ENCODE measurements at regions not wholly inside any gene's neighbourhood (a gene's known extent, or its start where the extent isn't known, plus 50 kb on each side); places are given as distances from the start of the nearest gene placed in this dataset.
"Not testable (repeated sequence)": the region's sequence is repeated elsewhere in the genome, so short reads cannot be mapped to it uniquely, and the experiment has no call there.

DNA sequence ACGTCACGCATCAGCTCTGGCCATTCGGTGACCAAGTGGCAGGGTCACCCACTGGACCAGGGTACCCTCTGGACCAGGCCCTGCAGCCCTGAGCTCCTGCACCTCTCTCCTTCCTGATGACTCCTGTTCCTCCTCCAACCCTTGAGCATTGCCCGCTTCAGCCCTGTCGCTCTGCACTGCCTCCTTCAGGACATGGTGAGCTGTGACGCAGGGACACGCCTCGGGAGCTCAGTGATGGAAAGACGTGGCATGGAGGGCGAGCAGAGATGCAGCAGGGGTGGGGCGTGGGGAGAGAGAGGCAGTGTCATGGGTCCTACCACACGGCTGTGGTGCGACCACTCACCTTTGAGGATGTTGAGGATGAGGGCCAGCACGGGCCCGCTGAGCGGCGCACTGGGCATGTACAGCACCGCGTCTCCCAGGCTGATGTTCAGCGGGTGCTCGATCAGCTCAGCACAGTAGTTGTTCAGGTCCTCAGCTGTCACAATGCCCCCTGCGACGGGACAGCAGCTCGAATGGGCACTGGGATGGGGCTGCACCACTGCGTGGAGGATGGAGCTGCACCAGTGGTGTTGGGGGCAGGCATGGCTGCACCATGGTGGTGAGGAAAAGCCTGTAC is 922.7 kb downstream of the TUBA3C start:
- H3K4me2 ChIP-seq (ENCODE audit: insufficient read depth, low read length); H3K9ac ChIP-seq (replicated peaks; ENCODE audit: extremely low read depth, insufficient read depth, low read length); DNase-seq (ENCODE audit: low read depth, low spot score); BruUV-seq (replicated peaks); FAIRE-seq; CTCF ChIA-PET; H3K27ac ChIP-seq (ENCODE audit: insufficient read depth, low read depth, low read length); H3K27me3 ChIP-seq (ENCODE audit: control insufficient read depth in 2 of 2, insufficient read depth in 2 of 2, low read length in 2 of 2); H3K4me3 ChIP-seq (replicated peaks in 1 of 3; ENCODE audit: insufficient read depth in 1 of 3, low read depth in 1 of 3, low read length in 3 of 3); POLR2A ChIA-PET; H3K36me3 ChIP-seq (ENCODE audit: control insufficient read depth in 2 of 2, extremely low read depth in 1 of 2, insufficient read depth in 2 of 2, low read length in 2 of 2); H2AFZ ChIP-seq (ENCODE audit: low read depth, low read length); dilution Hi-C loops (cut with MboI; ENCODE audit: extremely low pct_ligation_motif_present, low sequenced_read_pairs); H3K79me2 ChIP-seq (ENCODE audit: control insufficient read depth, insufficient read depth, low read length); H3K9me1 ChIP-seq (replicated peaks; ENCODE audit: control insufficient read depth, extremely low read depth, insufficient read depth, low read length); H3K4me1 ChIP-seq (ENCODE audit: control insufficient read depth, extremely low read depth, insufficient read depth, low read length); intact Hi-C loops (cut with micrococcal nuclease); H3K9me3 ChIP-seq (replicated peaks; ENCODE audit: control insufficient read depth, insufficient read depth, low read length); H4K20me1 ChIP-seq (replicated peaks; ENCODE audit: control insufficient read depth, extremely low read depth, insufficient read depth, low read length): not testable (repeated sequence)

DNA sequence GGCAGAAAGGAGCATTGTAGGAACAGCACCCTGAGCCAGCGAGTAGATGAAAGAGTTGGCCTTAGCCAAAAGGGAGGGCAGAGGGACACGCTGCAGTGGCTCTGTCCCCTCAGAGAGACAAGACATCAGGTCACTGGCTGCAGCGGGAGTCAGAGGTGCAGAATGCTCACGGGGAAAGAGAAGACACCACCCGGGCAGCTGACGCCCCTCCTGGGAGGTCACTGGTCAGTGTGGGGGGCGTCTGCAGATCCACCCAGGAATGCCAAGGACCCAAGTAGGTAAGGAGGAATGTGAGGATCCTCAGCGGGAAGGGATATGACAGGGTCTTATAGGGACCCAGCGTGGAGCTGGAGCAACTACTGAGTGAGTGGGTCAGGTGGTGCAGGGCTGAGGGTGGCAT is 923.9 kb downstream of the TUBA3C start:
- H2AFZ ChIP-seq (ENCODE audit: low read depth, low read length); H3K9me3 ChIP-seq (replicated peaks; ENCODE audit: control insufficient read depth, insufficient read depth, low read length); H3K4me3 ChIP-seq (replicated peaks in 1 of 3; ENCODE audit: insufficient read depth in 1 of 3, low read depth in 1 of 3, low read length in 3 of 3); intact Hi-C loops (cut with micrococcal nuclease); H3K36me3 ChIP-seq (ENCODE audit: control insufficient read depth in 2 of 2, extremely low read depth in 1 of 2, insufficient read depth in 2 of 2, low read length in 2 of 2); H3K27ac ChIP-seq (ENCODE audit: insufficient read depth, low read depth, low read length); H3K4me1 ChIP-seq (ENCODE audit: control insufficient read depth, extremely low read depth, insufficient read depth, low read length); FAIRE-seq; H3K4me2 ChIP-seq (ENCODE audit: insufficient read depth, low read length); dilution Hi-C loops (cut with MboI; ENCODE audit: extremely low pct_ligation_motif_present, low sequenced_read_pairs); POLR2A ChIA-PET; BruUV-seq (replicated peaks); H3K27me3 ChIP-seq (ENCODE audit: control insufficient read depth in 2 of 2, insufficient read depth in 2 of 2, low read length in 2 of 2); DNase-seq (ENCODE audit: low read depth, low spot score); H3K79me2 ChIP-seq (ENCODE audit: control insufficient read depth, insufficient read depth, low read length); H3K9me1 ChIP-seq (replicated peaks; ENCODE audit: control insufficient read depth, extremely low read depth, insufficient read depth, low read length); H3K9ac ChIP-seq (replicated peaks; ENCODE audit: extremely low read depth, insufficient read depth, low read length); CTCF ChIA-PET; H4K20me1 ChIP-seq (replicated peaks; ENCODE audit: control insufficient read depth, extremely low read depth, insufficient read depth, low read length): not testable (repeated sequence)

DNA sequence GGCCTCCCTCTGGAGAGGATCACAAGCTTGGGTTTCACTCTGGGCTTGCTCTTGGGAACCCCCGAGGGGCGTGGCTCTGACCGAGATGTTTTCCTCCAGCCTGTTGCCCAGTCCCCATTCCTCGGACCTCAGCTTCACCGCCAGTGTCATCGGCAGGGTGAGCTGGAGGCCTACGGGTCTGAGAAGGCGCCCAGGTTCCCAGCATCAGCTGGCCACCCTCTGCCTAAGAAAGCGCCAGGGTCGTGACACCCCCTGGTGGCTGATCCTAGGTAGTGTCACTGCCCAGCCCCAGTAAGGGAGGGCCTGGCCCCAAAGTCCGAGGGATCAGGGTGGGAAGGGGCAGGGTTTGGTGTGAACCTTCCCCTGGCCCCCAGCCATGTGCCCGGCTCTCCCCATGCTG is 928.8 kb downstream of the TUBA3C start:
- POLR2A ChIA-PET; H3K9me3 ChIP-seq (replicated peaks; ENCODE audit: control insufficient read depth, insufficient read depth, low read length); H3K36me3 ChIP-seq (ENCODE audit: control insufficient read depth in 2 of 2, extremely low read depth in 1 of 2, insufficient read depth in 2 of 2, low read length in 2 of 2); H3K9ac ChIP-seq (replicated peaks; ENCODE audit: extremely low read depth, insufficient read depth, low read length); H3K27me3 ChIP-seq (ENCODE audit: control insufficient read depth in 2 of 2, insufficient read depth in 2 of 2, low read length in 2 of 2); H3K79me2 ChIP-seq (ENCODE audit: control insufficient read depth, insufficient read depth, low read length); dilution Hi-C loops (cut with MboI; ENCODE audit: extremely low pct_ligation_motif_present, low sequenced_read_pairs); CTCF ChIA-PET; intact Hi-C loops (cut with micrococcal nuclease); H2AFZ ChIP-seq (ENCODE audit: low read depth, low read length); DNase-seq (ENCODE audit: low read depth, low spot score); H3K9me1 ChIP-seq (replicated peaks; ENCODE audit: control insufficient read depth, extremely low read depth, insufficient read depth, low read length); H3K27ac ChIP-seq (ENCODE audit: insufficient read depth, low read depth, low read length); H3K4me3 ChIP-seq (replicated peaks in 1 of 3; ENCODE audit: insufficient read depth in 1 of 3, low read depth in 1 of 3, low read length in 3 of 3); BruUV-seq (replicated peaks); H3K4me1 ChIP-seq (ENCODE audit: control insufficient read depth, extremely low read depth, insufficient read depth, low read length); H4K20me1 ChIP-seq (replicated peaks; ENCODE audit: control insufficient read depth, extremely low read depth, insufficient read depth, low read length); FAIRE-seq; H3K4me2 ChIP-seq (ENCODE audit: insufficient read depth, low read length): not testable (repeated sequence)

DNA sequence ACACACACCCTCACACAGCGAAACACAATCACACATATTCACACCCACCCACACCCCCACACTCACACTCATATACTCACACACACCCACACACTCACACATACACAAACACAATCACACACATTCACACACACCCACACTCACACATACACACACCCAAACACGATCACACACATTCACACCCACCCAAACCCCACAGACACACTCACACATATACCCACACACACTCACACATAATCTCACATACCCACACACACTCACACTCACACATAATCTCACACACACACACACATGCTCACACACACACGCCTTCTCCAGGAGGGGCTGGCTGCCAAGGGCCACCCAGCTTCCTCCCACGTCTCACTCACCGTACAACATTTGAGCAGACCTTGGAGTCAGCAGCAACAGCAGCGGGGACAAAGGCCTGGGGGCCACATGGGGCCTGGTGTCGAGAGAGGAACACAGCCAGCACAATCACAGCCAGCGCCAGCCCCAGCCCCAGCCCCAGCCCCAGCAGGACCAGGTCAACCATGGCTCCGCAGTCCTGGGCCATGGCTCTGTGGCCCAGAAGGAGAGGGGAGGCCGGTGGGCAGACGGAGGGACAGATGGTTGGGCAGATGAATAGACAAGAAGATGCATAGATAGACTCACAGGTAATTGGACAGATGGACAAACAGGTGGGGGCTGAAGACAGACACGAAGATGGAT is 932.9 kb downstream of the TUBA3C start:
- POLR2A ChIA-PET; CTCF ChIA-PET; H3K27ac ChIP-seq (ENCODE audit: insufficient read depth, low read depth, low read length); H3K9me3 ChIP-seq (replicated peaks; ENCODE audit: control insufficient read depth, insufficient read depth, low read length); H3K4me1 ChIP-seq (ENCODE audit: control insufficient read depth, extremely low read depth, insufficient read depth, low read length); H3K36me3 ChIP-seq (ENCODE audit: control insufficient read depth in 2 of 2, extremely low read depth in 1 of 2, insufficient read depth in 2 of 2, low read length in 2 of 2); H3K4me2 ChIP-seq (ENCODE audit: insufficient read depth, low read length); H4K20me1 ChIP-seq (replicated peaks; ENCODE audit: control insufficient read depth, extremely low read depth, insufficient read depth, low read length); FAIRE-seq; dilution Hi-C loops (cut with MboI; ENCODE audit: extremely low pct_ligation_motif_present, low sequenced_read_pairs); H3K79me2 ChIP-seq (ENCODE audit: control insufficient read depth, insufficient read depth, low read length); H3K9ac ChIP-seq (replicated peaks; ENCODE audit: extremely low read depth, insufficient read depth, low read length); H3K9me1 ChIP-seq (replicated peaks; ENCODE audit: control insufficient read depth, extremely low read depth, insufficient read depth, low read length); H3K4me3 ChIP-seq (replicated peaks in 1 of 3; ENCODE audit: insufficient read depth in 1 of 3, low read depth in 1 of 3, low read length in 3 of 3); H3K27me3 ChIP-seq (ENCODE audit: control insufficient read depth in 2 of 2, insufficient read depth in 2 of 2, low read length in 2 of 2); intact Hi-C loops (cut with micrococcal nuclease); H2AFZ ChIP-seq (ENCODE audit: low read depth, low read length); DNase-seq (ENCODE audit: low read depth, low spot score); BruUV-seq (replicated peaks): not testable (repeated sequence)
